BJ (cell line): ENCODE measurements at regions not wholly inside any gene's neighbourhood (a gene's known extent, or its start where the extent isn't known, plus 50 kb on each side); places are given as distances from the start of the nearest gene placed in this dataset.

Source experiments
- CTCF ChIA-PET: fragments of 350-600 bp; formaldehyde crosslinking; extraction: SDS; loops from one replicate; lab custom pipeline; 2021; ENCODE audit warnings: antibody characterized with exemption, inconsistent platforms; lab: Yijun Ruan, JAX
- POLR2A ChIA-PET: fragments of 300-600 bp; sonication (Branson Sonifier 250); formaldehyde crosslinking; extraction: SDS; loops from one replicate; lab custom pipeline; 2021; ENCODE audit warnings: antibody characterized with exemption; lab: Charles Lee
- DNase-seq: peaks from one replicate; pipeline ENCODE4 v3.0.0-alpha.2; 2011; ENCODE audit warnings: low read depth
- H3K27me3 ChIP-seq: 2 replicates; pipeline ENCODE4 v1.6.0; 2011; ENCODE audit warnings: low read length; ENCODE audit not compliant: control insufficient read depth, insufficient read depth
- H3K36me3 ChIP-seq: 2 replicates; pipeline ENCODE4 v1.5.1; 2011; ENCODE audit warnings: low read length; ENCODE audit not compliant: control insufficient read depth, insufficient read depth
- H3K4me3 ChIP-seq: 2 replicates; pipeline ENCODE4 v1.5.1; 2011; ENCODE audit warnings: low read depth, mild to moderate bottlenecking, control low read depth, low read length
- TF ChIP-seq, protein P1 (sequence below): IDR thresholded peaks from 2 replicates; pipeline ENCODE4 v1.5.1; 2011; ENCODE audit warnings: low read depth, mild to moderate bottlenecking, control low read depth, inconsistent platforms, low read length, moderate library complexity; ENCODE audit not compliant: insufficient read depth

DNA sequence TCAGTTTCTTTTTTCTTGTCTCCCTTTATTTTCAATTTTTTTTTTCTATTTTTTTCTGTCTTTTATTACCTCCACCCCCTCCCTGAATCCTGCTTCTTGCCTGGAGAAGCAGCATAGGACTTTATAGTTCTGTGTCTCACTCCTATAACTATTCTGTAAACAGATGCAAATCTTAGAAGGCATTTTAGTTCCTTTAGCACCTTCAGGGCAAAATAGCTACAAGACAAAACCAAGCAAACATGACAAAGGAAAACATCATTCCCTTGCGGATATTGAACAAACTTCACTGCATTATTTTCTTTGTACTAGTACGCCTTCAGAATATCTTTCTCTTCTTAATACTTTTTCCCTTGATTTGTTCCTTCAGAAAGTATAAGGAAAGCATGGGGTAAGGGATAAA, 446.2 kb upstream of the CHORDC1 start:
- TF ChIP-seq, protein P1, sequence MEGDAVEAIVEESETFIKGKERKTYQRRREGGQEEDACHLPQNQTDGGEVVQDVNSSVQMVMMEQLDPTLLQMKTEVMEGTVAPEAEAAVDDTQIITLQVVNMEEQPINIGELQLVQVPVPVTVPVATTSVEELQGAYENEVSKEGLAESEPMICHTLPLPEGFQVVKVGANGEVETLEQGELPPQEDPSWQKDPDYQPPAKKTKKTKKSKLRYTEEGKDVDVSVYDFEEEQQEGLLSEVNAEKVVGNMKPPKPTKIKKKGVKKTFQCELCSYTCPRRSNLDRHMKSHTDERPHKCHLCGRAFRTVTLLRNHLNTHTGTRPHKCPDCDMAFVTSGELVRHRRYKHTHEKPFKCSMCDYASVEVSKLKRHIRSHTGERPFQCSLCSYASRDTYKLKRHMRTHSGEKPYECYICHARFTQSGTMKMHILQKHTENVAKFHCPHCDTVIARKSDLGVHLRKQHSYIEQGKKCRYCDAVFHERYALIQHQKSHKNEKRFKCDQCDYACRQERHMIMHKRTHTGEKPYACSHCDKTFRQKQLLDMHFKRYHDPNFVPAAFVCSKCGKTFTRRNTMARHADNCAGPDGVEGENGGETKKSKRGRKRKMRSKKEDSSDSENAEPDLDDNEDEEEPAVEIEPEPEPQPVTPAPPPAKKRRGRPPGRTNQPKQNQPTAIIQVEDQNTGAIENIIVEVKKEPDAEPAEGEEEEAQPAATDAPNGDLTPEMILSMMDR = no peak
- DNase-seq = no peak
- Histone ChIP-seq H3K36me3 (no peaks in the 10 kb centered on the region), H3K27me3 (no peaks in the 10 kb centered on the region), H3K4me3 (no peak overlapping the region)
- CTCF ChIA-PET = no interaction called here
- POLR2A ChIA-PET = no interaction called here

DNA sequence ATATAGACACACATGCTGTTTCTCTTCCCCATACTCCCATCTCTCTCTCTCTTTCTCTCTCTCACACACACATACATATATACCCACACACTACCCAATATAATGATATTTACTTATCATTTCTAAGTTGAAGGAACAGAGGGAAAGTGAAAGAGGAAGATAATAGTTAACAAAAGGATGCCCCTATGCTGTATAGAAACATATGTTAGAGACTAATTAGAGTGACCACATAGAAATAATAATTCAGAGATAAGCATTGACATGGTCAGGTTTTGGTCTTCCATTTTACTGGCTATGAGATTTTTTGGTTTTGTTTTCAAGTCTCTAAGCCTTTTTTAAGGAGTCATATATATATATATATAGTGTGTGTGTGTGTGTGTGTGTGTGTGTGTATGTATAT, 445.7 kb upstream of the CHORDC1 start:
- TF ChIP-seq, protein P1 = no peak
- POLR2A ChIA-PET = no interaction called here
- CTCF ChIA-PET = no interaction called here
- no peak overlapping the region for H3K4me3 ChIP-seq
- DNase-seq = no peak
- H3K27me3 ChIP-seq = no peaks in the 10 kb centered on the region
- H3K36me3 ChIP-seq = no peaks in the 10 kb centered on the region

DNA sequence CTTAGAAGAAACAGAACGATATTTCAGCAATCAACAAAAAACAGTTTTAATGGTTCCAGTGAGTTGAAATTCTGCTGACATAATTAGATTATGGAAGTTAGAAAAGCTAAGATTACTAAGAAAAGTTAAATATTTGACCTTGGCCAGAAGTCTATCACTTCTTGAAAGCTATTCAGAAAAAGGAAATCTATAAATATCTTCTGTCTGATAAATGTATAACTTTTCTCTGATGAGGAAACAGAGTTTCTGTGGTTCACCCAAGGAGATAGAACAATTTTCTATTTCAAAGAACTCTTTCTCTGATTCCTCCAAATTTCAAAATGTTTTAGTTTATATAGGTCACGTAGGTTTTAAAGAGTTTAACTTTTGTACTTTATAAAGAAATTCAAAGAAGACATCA, 438.4 kb upstream of the CHORDC1 start:
- H3K27me3 ChIP-seq = no peaks in the 10 kb centered on the region
- DNase-seq = no peak
- no peaks in the 10 kb centered on the region for H3K36me3 ChIP-seq
- ChIA-PET CTCF (no interaction called here), POLR2A (no interaction called here)
- H3K4me3 ChIP-seq = no peak overlapping the region
- TF ChIP-seq, protein P1 = no peak

DNA sequence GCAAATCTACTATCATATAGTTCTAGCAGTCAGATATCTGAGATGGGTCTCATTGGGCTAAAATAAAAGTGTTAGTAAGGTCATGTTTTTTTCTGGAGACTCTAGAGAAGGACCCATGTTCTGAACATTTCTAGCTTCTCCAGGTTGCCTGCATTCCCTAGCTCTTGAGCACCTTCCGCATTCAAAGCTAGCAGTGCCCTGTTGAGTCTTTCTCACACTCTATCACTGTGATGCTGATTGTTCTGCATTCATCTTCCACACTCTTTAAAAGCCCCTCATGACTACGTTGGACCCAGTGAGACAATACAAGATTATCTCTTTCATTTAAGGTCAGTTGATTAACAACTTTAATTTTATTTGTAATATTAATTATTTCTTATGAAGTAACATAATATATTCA, 433.3 kb upstream of the CHORDC1 start:
- ChIA-PET CTCF (interaction anchor here (0.6 kb wide), 1 partner anchor 216 kb away, joined by 3 read pairs; no protein-coding TSS in a partner anchor), POLR2A (no interaction called here)
- Histone ChIP-seq H3K4me3 (no peak overlapping the region), H3K27me3 (no peaks in the 10 kb centered on the region), H3K36me3 (no peaks in the 10 kb centered on the region)
- TF ChIP-seq, protein P1 = no peak
- no peak for DNase-seq

DNA sequence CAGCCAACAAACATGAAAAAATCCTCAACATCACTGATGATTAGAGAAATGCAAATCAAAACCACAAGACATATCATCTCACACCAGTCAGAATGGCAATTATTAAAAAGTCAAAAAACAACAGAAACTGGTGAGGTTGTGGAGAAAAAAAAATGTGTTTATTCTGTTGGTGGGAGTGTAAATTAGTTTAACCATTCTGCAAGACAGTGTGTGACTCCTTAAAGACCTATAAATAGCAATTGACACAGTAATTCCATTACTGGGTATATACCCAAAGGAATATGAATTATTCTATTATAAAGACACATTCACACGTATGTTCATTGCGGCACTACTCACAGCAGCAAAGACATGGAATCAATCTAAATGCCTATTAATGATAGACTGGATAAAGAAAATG, 427.3 kb upstream of the CHORDC1 start:
- no peak for DNase-seq
- POLR2A ChIA-PET = no interaction called here

More for the DNA sequence above, 427.3 kb upstream of the CHORDC1 start:
- TF ChIP-seq, protein P1 = no peak
- Histone ChIP-seq H3K36me3 (no peaks in the 10 kb centered on the region), H3K27me3 (no peaks in the 10 kb centered on the region), H3K4me3 (no peak overlapping the region)
- CTCF ChIA-PET = no interaction called here
